GF-D8 (cell line): ENCODE measurements at regions not wholly inside any gene's neighbourhood (a gene's known extent, or its start where the extent isn't known, plus 50 kb on each side); places are given as distances from the start of the nearest gene placed in this dataset.

Source experiments
- DNase-seq: peaks from one replicate; lab custom pipeline; 2025; lab: John Stamatoyannopoulos, UW

DNA sequence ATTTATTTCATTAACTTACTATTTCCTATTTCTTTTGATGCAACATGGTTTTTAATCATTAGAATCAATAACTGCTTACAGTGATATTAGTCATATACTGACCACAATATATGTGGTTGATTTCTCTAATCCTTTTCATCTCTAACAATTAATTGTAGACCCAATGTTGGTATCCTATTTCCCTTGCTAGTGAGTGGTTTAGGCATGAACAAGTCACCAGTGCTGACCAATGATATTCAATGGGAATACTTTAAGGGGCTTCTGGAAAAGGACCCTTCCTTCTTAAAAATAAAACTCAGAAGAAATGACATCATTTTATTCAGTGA is 672.4 kb upstream of the GRAMD2B start:
- DNase-seq, result no peak

- DNase-seq, result no peak
Measured at GRCh38 chr5:125756456-125756855, 666.8 kb upstream of the GRAMD2B start.

DNA sequence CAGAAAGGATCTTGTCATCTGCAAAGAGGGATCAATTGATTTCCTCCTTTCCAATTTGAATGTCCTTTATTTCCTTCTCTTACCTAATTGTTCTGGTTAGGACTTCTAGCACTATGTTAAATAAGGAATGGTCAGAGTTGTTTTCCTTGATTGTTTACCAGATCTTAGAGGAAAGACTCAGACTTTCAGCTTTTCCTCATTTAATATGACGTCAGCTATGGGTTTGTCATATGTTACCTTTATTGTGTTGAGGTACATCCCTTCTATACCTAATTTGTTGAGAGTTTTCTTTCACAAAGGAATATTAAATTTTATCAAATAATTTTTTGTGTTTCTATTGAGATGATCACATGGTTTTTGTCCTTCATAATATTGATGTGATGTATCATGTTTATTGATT is 656.5 kb upstream of the GRAMD2B start:
- no peak for DNase-seq

DNA sequence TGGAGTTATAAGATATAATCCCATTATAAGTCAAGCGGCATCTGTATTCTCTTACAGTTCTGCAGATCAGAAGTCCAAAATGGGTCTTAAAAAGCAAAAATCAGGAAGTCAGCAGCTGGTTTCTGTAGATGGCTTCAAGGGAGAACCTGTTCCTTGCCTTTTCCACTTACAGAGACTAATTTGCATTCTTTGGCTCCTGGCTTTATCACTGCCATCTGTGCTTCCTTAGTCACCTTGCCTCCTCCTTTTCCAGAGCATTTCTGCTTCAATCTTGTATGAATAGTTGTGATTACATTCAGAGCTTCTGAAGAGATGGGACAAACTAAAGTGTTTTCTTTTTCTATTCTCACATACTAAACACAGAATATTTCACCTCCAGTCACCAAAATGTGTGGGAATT is 647.3 kb upstream of the GRAMD2B start:
- DNase-seq, result no peak

DNA sequence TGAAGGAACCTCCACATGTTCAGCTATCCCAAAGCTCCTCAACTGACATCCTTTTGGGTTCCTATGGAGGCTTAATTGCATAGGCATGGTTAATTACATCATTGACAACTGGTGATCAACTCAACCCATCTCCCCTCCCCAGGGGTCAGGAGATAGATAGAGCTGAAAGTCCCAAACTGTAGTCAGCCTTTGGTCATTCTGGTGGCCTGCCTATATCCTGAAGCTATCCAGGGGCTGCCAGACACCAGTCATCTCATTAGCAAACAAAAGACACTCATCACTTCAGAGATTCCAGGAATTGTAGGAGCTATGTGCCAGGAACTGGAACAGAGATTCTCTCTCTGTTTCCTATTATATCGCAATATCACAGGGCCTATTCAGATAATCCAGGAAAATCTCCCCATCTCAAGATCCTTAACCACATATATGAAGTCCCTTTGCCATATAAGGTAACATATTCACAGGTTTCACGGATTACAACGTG is 646.5 kb upstream of the GRAMD2B start:
- DNase-seq, result no peak

DNA sequence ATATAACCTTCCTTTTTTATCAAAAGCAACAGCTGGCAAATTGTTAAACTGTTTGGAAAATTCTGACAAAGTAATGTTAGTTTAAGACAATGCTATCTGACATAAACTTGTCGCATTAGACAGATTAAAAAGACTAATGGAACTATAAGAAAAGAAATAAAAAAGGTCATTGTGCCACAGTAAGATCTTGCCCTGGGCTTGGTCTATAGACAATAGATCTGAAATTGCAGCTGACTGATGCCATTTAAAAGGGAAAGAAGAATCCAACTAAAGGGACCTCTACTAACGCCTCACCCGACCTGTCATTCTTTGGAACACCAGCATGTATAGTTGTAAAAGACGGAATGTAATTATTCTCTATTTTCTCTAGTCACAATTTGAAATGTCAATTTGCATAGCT is 644.4 kb upstream of the GRAMD2B start:
- DNase-seq, result no peak

GRCh38 chr5:125785407-125785806 is 637.8 kb upstream of the GRAMD2B start:
- no peak for DNase-seq

DNA sequence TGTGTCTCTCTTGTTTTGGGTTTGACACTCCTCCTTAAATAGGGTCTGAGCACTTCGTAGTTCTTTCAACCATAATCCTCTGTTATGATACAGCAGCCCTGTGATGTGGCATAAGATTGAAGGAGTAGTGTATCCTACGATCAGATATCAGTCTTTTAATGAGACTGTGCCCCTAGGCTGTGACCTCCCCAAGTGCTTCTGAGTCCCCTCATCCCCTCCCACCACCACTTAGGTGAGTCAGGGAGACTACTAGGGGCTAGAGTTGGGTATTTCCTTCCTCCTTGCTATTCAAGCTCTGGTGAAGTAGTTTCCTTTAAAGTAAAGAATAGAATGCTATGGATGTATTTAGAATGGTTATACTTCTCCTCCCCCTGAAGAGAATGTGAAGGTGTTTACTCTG is 637.2 kb upstream of the GRAMD2B start:
- no peak for DNase-seq

GRCh38 chr5:125793470-125793869 is 629.7 kb upstream of the GRAMD2B start:
- DNase-seq, result no peak

DNA sequence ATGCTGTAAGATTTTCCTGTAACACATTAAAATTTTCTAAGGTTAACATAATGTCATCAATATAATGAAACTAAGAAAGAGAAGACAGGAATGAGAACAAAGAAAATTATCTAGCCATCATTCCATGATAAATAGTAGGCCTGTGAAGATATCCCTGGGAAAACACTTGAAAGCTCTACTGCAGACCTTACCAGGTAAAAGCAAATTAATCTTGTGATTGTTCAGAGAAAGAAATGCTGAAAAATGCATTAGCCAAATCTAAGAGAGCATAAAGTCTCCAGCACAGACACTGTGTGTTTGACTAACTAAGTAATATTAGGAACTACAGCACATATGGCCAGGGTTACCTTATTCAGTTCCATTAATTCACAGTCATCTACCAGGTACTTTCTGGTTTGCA is 628.3 kb upstream of the GRAMD2B start:
- no peak for DNase-seq

DNA sequence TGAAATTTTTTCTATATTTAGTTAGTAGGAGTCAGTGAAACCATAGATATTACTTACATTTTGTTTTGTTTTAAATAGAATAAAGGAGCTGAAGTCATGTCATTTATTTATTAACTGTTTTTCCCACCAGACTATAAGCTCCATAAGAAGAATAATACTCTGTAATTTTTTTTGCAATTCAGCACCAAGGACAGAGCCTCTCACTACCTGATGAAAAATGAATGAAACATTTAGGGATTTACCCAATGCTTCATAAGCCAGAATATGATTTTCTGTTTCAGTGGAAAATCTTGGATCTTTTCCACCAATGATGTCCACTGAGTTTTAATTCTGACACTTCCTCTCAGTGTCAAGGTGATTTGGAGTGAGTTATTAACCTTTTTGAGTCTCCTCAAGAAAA is 624.9 kb upstream of the GRAMD2B start:
- no peak for DNase-seq

DNA sequence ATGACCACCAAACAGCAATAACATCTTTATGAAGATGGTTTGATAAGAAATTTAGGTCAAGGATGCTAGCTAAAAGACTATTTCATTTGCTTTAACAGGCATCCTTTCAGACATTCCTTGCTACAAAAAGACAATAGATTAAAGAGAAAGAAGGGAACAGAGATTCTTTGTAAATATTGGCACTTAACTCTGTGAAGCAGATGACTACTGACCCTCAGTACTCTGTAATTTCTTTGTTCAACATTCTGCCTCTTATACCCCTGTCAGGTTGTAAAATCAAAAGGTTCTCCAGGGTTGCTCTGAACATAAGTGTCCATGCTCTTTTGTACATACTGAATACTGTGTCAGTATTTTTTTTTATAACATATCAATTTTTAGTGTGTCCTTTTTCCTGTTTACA is 610.6 kb upstream of the GRAMD2B start:
- DNase-seq, result no peak

DNA sequence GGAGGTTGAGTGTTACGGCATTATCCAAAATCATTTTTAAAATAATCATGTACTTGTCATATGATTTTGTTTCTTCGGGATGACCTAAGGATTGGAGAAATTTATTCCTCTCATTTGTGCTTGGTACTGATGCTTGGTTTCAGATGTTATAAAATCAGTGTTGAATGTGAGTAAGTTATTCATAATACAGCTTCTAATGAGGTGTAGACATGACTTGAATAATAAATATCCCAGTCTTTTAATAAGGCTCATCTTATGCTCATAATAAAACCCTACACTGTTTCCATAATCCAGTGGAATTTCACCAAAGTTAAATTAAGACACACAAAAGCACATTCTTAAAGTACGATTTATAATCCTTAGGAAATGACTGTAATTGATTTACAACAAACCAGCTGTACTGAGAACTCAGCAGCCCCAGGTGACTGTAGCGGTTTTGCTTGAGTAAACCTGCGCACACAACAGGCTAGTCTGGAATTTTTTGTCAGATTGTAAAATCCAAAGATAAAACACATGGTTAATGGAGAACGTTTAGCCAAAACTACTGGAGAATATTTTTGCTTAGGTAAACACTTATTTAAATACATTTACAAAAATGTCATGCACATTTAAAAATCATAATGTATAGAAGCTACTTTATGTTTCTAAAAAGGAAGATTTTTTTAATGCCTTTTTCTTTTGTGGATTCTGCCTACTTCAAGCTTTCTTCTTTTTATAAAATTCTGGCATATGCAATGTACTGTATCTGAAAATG is 609.8 kb upstream of the GRAMD2B start:
- no peak for DNase-seq

GRCh38 chr5:125814119-125814518 is 609.1 kb upstream of the GRAMD2B start:
- no peak for DNase-seq

DNA sequence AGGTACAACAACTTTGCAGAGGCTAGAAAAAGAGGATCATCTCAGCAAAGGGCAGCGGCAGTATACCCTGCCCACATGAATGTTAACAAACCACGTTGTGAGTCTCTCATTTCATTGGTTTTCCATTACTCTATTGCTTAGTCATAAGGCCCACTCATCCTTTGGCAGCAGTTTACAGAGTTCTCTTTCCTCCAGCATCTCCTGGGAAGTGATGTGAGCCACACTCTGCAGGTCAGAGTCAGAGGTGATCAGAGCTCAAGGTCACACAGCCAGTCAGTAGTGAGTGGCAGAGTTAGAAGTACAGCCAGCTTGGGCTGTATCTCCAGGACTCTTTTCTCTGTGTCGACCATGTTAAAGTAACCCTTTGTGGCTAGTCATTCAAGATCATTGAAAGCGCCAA is 599.6 kb upstream of the GRAMD2B start:
- DNase-seq, result no peak

DNA sequence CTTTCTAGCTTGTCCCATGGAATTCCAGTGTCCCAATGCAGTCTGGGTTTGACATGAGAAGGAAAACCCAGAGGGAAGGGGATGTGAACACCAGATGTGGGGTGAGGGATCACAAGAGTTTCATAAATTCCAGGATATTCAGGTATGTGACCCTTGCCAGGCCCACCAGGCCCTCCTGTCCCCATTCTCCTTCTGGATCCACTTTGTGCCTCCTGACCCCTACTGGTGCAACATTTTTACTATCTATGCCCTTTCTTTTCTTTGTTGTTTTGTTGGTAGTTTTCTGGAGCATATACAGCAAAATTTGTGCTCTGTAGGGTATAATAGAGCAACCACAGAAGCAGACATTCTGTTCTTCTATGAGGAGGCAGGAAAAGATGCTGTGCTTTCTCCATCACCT is 597.0 kb upstream of the GRAMD2B start:
- no peak for DNase-seq

DNA sequence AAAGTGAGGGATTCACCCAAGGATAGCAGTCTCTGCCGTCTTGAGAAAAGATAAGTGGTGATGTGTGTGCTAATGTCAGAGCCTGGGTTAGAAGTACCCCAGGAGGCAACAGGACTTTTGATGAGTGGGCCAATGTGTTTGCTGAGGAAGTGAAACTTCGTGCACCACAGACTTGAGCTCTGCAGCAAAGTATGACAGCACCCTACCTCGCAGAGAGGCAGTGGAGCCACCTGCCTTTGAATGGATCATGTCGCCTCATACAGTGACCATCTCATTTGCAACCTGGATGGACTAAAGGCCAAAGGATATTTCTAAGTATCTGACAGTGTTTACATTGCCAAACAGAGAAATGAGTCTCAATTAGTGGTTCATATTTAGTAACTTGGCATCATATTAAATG is 593.9 kb upstream of the GRAMD2B start:
- no peak for DNase-seq

DNA sequence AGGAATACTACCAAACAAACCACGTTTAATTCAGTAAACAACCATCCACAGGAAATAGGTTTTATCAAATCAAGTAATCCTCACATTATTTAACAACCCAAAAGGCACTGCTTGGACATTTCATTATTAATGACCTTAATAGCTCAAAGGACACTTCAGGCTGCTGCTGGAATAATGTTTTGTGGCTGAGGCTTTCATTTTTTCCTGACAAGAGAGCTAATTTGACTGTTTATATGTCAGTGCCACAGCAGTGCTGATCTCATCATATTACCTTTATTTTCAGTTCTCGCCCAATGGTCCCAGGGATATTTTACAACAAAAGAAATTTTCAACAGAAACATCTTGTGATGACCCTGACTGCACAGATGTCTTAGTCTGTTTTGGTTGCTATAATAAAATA is 589.8 kb upstream of the GRAMD2B start:
- no peak for DNase-seq

GRCh38 chr5:125834438-125835115 is 588.6 kb upstream of the GRAMD2B start:
- DNase-seq, result no peak

GRCh38 chr5:125835293-125836172 is 587.7 kb upstream of the GRAMD2B start:
- DNase-seq, result no peak

- DNase-seq, result no peak
Measured at GRCh38 chr5:125836256-125836655, 587.0 kb upstream of the GRAMD2B start.

GRCh38 chr5:125837866-125838265 is 585.3 kb upstream of the GRAMD2B start:
- DNase-seq, result no peak

- no peak for DNase-seq
Measured at GRCh38 chr5:125847561-125847960, 575.6 kb upstream of the GRAMD2B start.
